NOMO-1 treated with DMSO at 0.1 percent for 48 hours (cell line): ENCODE measurements at regions not wholly inside any gene's neighbourhood (a gene's known extent, or its start where the extent isn't known, plus 50 kb on each side); places are given as distances from the start of the nearest gene placed in this dataset.

ENCODE experiments used
- DNase-seq: peaks from one replicate; lab custom pipeline; 2025; ENCODE audit not compliant: unreplicated experiment; lab: John Stamatoyannopoulos, UW

DNA sequence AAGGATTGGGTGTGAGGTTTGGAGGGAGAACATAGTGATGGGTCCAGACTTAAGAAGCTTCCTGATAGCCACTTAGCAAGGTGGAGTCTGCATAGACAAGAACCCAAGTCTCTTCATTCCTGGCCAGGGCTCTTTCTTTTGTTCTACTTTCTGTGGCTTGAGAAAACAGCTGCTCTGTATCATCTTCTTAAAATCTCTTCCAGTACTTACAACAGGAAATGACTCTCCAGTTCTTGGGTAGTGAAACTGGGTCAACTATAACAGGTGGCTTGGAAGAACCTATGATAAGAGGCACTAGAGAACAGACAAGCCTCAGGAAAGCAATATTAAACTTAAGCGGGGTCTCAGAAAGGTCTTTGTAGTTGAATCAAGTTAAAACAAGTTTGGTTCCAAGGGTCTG is 148.1 kb upstream of the USP24 start:
- DNase-seq: no peak

DNA sequence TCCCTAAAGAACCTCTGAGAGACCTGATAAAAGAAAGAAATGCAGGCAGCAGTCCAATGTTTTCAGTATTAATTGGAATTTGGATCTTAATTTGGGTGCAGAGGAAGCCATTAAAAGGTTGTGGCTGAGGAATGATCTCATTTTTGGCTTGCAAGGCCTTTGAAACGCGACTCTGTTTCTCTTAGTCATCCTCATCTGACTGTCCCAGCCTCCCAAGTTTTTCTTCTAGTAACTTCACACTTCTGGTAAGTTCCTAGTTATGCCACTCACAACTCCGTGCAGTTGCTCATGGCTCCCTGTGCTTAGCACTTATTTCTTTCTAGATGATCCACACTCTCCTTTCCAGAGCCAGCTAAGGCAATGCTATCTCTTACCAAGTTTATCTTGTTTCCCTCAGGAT is 147.4 kb upstream of the USP24 start:
- no peak for DNase-seq

GRCh38 chr1:55359611-55360010 is 144.4 kb upstream of the USP24 start:
- DNase-seq: no peak

DNA sequence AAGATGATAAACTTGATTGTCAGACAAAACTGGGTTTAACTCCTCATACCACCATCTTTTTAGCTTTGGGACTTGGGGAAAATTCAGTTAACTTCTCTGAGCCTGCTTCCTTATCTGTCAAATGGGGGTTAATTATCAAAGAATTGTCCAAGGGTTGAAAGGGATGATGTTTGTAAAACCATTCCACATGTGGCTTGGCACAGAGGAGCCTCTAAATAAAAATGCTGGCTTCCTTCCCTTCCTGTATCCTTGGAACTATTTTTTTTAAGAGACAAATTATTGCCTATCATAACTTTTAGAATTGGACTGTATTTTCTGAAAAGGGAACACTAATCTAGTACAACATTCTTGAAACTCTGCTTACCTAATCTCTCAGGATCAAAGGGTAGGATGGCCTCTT is 143.4 kb upstream of the USP24 start:
- DNase-seq: no peak

DNA sequence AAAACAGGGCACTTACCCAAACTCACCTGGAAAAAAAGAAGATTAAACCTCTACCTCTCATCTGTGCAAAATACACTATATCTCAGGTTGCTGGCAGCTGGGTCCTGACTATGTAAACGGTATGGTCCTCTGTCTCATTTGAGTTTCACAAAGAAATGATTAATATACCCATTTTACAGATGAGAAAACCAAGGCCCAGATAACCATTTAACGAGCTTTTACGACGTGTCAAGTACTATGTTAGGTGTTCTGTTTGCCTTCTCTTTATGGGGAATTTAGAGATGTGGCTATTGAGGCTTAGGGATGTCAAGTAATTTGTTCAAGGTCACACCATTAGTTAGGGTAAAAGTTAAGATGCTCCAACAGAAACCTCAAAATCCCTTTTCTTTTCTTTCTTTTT is 140.4 kb upstream of the USP24 start:
- no peak for DNase-seq

DNA sequence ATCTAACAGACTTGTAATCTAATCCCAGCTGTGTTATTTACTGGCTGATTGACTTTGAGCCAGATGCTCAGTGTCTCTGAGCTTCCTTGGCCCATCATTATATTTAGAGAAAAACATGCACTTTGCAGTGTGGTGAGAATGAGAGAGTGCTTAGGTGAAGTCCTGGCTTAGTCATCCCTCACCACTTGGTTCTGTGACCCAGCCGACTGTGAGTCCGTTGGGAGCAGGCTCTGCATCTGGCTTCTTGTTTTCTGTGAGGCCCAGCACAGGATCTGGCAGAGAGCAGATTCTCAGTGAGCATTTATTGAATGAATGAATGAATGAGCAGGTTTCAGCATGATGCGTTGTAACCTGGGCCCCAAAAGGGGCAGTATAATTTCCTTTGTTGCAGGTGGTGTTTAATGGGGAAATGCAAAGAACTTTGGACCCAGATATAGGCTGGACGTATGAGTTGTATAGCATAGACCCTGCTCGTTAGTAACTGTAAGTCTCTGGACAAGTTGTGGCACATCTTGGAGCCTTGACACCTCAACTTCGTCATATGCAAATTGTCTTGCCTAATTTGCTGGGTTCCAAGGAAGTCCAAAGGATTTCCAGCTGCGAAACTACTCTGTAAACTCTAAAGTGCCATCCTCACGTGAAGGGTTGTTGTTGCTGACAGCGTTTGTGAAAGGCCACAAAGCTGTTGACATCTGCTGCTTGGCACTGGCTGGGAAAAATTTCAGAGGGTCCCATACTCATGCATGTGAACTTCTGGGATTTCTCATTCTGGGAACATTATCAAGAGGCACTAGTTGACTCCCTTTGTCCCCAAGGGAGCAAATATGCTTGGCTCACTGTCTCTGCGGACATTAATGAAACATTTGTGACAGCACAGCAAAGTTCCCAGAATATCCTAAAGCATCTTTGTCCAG is 138.8 kb upstream of the USP24 start:
- no peak for DNase-seq

DNA sequence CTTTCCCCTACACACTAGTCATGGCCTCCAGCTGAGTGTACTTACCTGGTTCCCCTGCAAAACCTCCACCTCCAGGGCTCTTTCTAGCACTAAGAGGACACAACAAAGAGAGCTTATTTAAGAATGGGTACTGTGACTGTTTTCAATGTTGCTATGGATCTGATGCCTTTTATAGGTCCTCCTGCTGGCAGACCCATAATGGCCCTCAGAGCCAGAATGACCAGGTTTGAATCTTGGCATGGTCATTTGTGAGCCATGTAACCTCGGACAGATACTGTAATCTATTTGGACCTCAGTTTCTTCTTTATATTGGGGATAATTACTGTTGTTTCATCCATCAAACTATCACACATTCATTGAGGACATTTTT is 137.6 kb upstream of the USP24 start:
- DNase-seq: no peak

DNA sequence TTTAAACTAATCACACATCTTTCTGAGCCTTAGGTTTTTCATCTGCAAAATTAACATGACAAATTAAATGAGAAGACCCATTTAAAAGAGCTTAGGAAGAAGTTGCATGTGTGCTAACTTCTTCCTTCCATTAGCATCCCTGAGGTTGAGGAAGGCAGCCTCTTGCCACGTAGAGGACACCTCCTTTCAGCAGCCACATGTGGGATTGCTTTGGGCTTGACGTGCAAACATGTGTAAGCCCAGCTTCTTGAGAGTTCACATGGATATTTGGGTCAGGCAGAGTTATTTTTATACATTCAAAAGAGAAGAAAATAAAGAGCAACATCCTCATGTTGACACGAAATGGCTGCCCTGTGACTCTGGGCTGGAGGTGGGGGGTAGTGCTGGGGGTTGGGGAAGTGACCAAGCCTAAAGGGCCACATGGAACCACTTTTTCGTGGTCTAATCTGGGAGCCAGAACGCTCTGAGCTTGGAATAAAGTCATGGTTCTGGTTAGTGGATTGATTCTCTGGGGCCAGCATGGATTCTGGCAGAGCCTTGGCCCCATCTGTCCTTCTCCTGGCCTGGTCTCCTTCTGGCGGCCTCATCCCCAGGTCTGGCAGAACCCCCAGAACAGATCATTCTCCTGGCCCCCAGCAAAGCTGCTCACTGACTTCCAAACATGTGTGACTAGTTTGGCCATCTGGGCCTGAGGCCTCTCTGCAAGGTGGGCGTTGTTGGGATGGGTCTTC is 137.1 kb upstream of the USP24 start:
- no peak for DNase-seq

DNA sequence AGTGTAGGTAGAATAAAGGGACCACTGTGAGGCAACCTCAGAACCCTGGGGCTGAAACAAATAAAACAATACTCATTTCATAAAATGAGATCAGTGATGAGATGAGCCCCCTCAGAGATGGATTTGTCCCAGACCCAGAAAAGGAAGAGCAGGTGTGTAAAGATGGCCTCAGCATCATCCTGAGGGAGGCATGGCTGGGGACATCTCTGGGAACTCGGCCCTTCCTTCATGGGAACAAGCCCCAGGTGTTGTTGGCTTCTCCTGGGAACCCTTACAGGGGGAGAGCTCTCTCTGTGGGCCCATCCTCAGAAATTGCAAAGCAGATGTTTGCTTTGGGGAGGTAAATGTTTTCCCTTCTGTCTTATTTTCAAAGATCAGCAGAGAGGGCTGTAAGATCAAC is 133.2 kb upstream of the USP24 start:
- no peak for DNase-seq

- no peak for DNase-seq
These were observed 132.7 kb upstream of the USP24 start for GRCh38 chr1:55347866-55348265.

DNA sequence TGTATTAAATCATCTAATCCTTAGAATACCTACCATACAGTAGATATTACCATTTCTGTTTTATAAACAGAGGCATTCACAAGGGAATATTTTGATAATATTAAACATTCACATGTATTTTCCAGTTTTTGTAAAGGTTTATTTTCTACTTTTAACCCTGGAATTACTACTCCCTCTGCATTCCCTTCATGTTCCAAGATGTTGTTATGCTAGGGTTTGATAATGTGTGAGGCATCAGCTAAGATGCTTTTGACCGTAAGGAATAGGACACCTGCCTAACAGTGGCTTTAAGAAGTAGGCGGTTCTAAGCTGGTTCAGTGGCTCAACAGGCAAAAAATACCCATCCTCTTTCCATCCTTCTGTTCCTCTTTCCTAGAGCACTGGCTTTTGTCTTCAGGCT is 131.9 kb upstream of the USP24 start:
- DNase-seq: no peak

DNA sequence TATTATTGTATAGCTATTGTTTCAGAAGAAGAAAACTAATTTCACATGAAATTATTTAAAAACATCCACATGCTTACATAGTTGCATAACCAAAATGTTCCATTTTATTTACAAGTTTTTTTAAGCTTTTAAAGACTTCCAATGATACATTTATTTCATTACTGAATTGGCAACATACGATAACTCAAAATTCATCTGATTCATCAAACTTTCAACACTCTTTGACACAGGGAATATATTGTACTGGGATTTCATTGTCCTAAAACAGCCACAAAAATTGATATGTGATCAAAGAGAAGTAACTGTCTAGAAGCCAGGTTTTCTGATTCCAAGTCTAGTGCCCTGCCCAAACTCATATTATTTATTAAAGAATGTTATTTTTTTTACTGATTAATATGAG is 131.4 kb upstream of the USP24 start:
- DNase-seq: no peak

DNA sequence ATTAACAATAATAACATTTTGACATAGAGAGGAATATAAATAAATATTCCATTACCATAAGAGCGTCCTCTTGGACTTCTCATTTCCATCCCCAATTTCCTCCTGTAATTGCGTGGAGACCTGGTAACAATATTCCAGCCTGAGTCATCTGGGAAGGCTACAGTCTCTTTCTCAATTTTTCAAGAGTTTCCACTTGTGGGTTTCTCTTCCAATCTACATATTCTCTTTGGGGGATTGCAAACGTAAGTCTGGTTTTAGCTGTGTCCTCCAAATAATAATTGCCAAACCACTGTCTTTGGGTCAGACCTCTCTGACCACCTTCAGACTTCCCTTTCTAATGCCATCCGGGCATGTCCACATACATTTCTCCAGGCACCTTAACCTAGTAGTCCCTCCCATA is 124.5 kb upstream of the USP24 start:
- no peak for DNase-seq

DNA sequence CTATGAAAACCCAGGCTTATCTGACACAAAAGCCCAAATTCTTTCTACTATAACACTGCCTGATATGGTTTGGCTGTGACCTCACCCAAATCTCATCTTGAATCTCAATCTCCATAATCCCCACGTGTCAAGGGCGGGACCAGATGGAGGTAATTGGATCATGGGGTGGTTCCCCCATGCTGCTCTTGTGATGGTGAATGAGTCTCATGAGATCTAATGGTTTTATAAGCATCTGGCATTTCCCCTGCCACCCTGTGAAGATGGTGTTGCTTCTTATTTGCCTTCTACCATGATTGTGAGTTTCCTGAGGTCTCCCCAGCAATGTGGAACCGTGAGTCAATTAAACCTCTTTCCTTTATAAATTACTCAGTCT is 123.3 kb upstream of the USP24 start:
- DNase-seq: no peak

GRCh38 chr1:55337801-55338447 is 122.8 kb upstream of the USP24 start:
- DNase-seq: peak; percentile 63

- DNase-seq: no peak
These were observed 119.6 kb upstream of the USP24 start for GRCh38 chr1:55334797-55335196.

DNA sequence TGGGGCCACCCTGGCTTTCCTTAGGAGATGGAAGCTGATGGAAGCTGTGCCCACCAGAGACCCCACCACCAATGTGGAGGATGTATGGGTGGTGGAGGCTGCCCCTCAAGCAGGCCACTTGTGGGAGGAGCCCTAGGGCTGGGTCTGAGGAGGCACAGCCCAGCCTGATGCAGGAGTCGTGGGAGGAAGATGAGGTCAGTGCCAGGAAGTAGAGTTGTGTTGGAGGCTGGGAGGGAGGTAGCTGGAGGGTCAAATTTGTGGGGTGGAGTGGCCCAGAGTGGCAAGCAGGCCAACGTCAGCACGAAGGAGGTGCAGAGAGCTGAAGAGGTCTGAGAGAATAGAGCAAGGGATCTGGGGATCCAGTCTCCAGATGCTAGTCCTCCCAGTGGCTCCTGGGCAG is 119.0 kb upstream of the USP24 start:
- no peak for DNase-seq

- no peak for DNase-seq
These were observed 118.3 kb upstream of the USP24 start for GRCh38 chr1:55333461-55333860.

DNA sequence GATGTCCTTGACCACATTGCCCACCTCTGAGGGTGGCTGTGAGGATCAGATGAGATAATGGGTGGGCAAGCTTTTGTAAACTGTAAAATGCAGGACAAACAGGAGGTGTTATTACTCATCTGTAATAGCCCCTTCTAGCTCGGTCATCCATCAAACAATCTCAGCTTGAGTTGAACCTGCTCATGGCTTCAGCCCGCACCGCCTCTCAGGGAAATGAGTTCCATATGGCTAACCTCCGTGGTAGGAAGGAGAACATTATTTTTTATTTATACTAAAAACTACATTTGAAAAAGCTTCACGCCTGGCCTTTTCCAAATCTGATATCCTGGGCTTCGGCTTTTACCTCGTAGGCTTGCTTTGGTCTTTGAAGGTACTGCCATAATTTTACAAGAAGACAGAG is 116.2 kb upstream of the USP24 start:
- DNase-seq: no peak

- DNase-seq: no peak
These were observed 114.8 kb upstream of the USP24 start for GRCh38 chr1:55329808-55330432.

DNA sequence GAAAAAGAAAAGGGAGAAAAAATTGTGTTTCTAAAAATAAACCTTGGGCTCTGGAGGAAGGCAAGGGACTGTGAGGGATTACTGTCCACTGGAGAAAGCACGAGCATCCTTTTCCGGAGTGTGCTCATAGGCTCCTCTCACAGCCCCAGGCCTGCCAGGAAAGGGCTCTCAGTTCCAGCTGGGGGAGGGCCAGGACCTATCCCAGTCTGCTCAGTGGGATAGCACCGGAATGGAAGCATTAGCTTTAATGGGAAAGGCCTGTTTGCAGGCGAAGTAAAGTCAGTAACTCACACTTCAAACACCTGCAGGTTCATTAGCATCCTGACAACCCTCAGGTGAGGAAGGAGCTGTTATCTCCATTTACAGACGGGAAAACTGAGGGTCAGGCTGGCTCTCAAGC is 113.9 kb upstream of the USP24 start:
- DNase-seq: no peak
